Parathyroid adenoma (tissue), 2 donors: ENCODE measurements at regions not wholly inside any gene's neighbourhood (a gene's known extent, or its start where the extent isn't known, plus 50 kb on each side); places are given as distances from the start of the nearest gene placed in this dataset.

Source experiments
- H2AFZ ChIP-seq: fragments of 300-600 bp; sonication (generic); one replicate; pipeline ENCODE4 v1.7.0; 2017; ENCODE audit warnings: antibody characterized with exemption, mild to moderate bottlenecking
- H3K27ac ChIP-seq: fragments of 300-600 bp; sonication (generic); one replicate; pipeline ENCODE4 v1.7.0; 2017
- H3K27me3 ChIP-seq: fragments of 300-600 bp; sonication (generic); one replicate; pipeline ENCODE4 v1.7.0; 2017; ENCODE audit warnings: low read length; ENCODE audit not compliant: control insufficient read depth, insufficient read depth
- H3K36me3 ChIP-seq: fragments of 300-600 bp; sonication (generic); one replicate; pipeline ENCODE4 v1.7.0; 2017; ENCODE audit warnings: low read length; ENCODE audit not compliant: control insufficient read depth, insufficient read depth
- H3K4me1 ChIP-seq: fragments of 300-600 bp; sonication (generic); one replicate; pipeline ENCODE4 v1.7.0; 2017; ENCODE audit warnings: control low read depth
- H3K4me2 ChIP-seq: fragments of 300-600 bp; sonication (generic); one replicate; pipeline ENCODE4 v1.7.0; 2017; ENCODE audit warnings: low read length
- H3K4me3 ChIP-seq: fragments of 300-600 bp; sonication (generic); one replicate; pipeline ENCODE4 v1.7.0; 2017; ENCODE audit warnings: low read depth, low read length
- H3K79me2 ChIP-seq: fragments of 300-600 bp; sonication (generic); one replicate; pipeline ENCODE4 v1.7.0; 2017; ENCODE audit warnings: control low read depth
- H3K9ac ChIP-seq: fragments of 300-600 bp; sonication (generic); one replicate; pipeline ENCODE4 v1.7.0; 2017; ENCODE audit warnings: mild to moderate bottlenecking
- H3K9me3 ChIP-seq: fragments of 300-600 bp; sonication (generic); one replicate; pipeline ENCODE4 v1.7.0; 2017; ENCODE audit warnings: low read length; ENCODE audit not compliant: control insufficient read depth
- TF ChIP-seq, protein P1 (sequence below): fragments of 300-600 bp; sonication (generic); IDR thresholded peaks from one replicate; pipeline ENCODE4 v1.7.0; 2017; ENCODE audit warnings: antibody characterized with exemption, mild to moderate bottlenecking
- donor health status: primary hyperparathyroidism.

DNA sequence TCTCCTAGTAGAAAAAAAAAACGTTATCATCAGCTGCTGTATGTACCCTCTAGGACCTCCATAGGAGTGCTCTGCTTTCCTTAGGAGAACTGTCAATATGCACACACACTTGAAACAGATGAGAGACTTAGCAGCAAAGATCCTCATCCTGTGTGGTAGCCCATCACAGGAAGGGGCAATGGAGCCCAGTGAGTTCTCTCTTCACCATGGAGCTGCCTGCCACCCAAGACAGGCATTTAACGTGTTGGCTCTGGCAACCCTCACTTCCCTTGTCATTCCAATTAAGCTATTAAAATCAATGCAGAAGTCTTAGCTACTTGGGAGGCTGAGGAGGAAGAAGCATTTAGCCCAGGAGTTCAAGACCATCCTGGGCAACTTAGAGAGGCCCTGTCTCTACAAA, 64.8 kb upstream of the PLEKHA5 start:
- no peaks in the 10 kb centered on the region for H3K4me1 ChIP-seq
- no peak overlapping the region for H3K4me2 ChIP-seq
- H3K36me3 ChIP-seq = no peaks in the 10 kb centered on the region
- no peak overlapping the region for H3K9ac ChIP-seq
- H3K79me2 ChIP-seq = no peaks in the 10 kb centered on the region
- H3K9me3 ChIP-seq = no peaks in the 10 kb centered on the region
- TF ChIP-seq, protein P1, sequence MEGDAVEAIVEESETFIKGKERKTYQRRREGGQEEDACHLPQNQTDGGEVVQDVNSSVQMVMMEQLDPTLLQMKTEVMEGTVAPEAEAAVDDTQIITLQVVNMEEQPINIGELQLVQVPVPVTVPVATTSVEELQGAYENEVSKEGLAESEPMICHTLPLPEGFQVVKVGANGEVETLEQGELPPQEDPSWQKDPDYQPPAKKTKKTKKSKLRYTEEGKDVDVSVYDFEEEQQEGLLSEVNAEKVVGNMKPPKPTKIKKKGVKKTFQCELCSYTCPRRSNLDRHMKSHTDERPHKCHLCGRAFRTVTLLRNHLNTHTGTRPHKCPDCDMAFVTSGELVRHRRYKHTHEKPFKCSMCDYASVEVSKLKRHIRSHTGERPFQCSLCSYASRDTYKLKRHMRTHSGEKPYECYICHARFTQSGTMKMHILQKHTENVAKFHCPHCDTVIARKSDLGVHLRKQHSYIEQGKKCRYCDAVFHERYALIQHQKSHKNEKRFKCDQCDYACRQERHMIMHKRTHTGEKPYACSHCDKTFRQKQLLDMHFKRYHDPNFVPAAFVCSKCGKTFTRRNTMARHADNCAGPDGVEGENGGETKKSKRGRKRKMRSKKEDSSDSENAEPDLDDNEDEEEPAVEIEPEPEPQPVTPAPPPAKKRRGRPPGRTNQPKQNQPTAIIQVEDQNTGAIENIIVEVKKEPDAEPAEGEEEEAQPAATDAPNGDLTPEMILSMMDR = no peak
- H3K27ac ChIP-seq = no peak overlapping the region
- no peak overlapping the region for H3K4me3 ChIP-seq
- no peak overlapping the region for H2AFZ ChIP-seq
- H3K27me3 ChIP-seq = no peaks in the 10 kb centered on the region

DNA sequence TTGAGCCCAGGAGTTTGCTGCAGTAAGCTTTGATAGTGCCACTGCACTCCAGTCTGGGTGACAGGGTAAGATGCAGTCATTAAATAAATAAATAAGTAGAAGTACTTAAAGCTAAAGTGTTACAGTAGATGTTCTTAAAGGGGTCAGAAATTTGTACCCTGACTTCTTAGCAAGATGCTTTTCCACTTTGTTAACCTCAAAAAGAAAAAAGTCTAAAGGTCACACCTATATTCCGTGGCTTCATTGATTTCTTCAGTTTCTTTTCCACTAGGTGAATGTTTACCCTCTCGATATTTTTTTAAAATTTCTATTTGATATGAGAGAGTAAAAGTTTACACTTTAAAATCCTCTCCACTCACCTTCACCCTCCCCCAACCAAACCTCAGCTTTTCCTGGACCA, 64.3 kb upstream of the PLEKHA5 start:
- Histone ChIP-seq H3K27ac (no peak overlapping the region), H3K36me3 (no peaks in the 10 kb centered on the region), H3K4me3 (no peak overlapping the region), H3K4me2 (no peak overlapping the region), H2AFZ (no peak overlapping the region), H3K27me3 (no peaks in the 10 kb centered on the region), H3K79me2 (no peaks in the 10 kb centered on the region), H3K9ac (no peak overlapping the region), H3K9me3 (no peaks in the 10 kb centered on the region), H3K4me1 (no peaks in the 10 kb centered on the region)
- TF ChIP-seq, protein P1 = no peak

DNA sequence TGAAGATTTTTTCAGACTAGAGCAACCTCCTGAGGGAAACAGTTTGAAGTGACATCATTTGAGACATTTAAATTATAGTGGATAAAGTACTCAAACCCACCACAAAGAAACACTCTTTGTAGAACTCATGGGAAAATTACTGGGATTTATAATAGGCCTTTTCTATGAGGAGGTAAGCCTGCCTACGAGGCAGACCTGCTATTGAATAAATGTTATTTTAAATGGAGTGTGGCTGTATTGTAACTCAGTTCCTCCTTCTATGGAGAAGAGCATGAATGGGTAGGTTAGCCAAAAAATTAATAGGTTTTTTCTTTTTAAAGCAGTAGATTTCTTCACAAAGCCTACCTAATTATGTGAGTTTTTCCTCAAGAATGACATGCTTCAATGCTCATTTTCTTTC, 63.7 kb upstream of the PLEKHA5 start:
- Histone ChIP-seq H3K4me3 (no peak overlapping the region), H3K4me2 (no peak overlapping the region), H3K9ac (no peak overlapping the region), H3K36me3 (no peaks in the 10 kb centered on the region), H3K27me3 (no peaks in the 10 kb centered on the region), H3K79me2 (no peaks in the 10 kb centered on the region), H3K27ac (no peak overlapping the region), H3K4me1 (no peaks in the 10 kb centered on the region), H3K9me3 (no peaks in the 10 kb centered on the region), H2AFZ (no peak overlapping the region)
- TF ChIP-seq, protein P1 = no peak

DNA sequence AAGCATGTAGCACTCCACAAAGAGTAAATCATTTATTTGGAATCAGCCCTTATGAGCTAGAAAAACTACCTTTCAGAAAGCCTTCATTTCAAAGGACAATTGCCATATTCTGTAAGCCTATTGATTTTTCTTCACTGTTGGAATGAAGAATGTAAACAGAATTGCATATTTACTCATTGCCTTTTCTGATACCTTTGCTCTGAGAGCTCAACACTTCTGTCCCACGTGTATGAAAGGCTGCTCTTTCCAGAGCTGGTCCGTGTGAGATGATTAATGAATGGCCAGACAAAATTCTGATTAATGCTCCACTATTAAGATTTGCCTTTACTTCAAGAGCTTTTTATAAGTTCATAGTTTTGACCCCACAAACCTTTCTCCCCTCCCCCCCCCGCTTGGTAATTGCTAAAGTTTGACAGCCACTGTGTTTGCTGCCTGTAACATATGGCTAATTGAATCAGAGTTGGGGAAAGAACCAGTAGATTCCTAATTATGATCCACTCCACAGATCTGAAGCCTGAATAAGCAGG, 63.0 kb upstream of the PLEKHA5 start:
- no peaks in the 10 kb centered on the region for H3K36me3 ChIP-seq
- H2AFZ ChIP-seq = no peak overlapping the region
- no peak overlapping the region for H3K27ac ChIP-seq
- H3K4me1 ChIP-seq = no peaks in the 10 kb centered on the region
- no peaks in the 10 kb centered on the region for H3K27me3 ChIP-seq
- no peaks in the 10 kb centered on the region for H3K79me2 ChIP-seq
- no peak overlapping the region for H3K4me2 ChIP-seq
- H3K4me3 ChIP-seq = no peak overlapping the region
- TF ChIP-seq, protein P1 = no peak
- H3K9ac ChIP-seq = no peak overlapping the region
- H3K9me3 ChIP-seq = no peaks in the 10 kb centered on the region

DNA sequence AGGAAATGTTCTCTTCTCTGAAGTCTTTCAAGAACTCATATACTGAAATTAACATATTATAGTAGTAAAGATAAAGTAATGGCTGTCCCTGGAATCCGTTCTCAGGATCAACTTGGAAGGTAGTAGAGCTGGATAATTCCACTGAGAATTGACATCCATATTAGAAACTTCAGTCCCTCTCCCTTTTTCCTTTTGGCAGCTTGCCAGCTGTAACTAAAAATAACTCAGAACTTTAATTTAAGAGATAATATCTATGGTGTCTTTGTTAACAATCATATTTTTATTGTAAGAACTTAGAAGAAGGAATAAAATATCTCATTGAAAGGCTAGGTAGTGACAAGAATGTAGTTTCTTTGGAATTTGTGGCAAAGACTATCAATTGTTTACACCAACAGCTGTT, 61.4 kb upstream of the PLEKHA5 start:
- Histone ChIP-seq H3K4me1 (no peaks in the 10 kb centered on the region), H3K27me3 (no peaks in the 10 kb centered on the region), H3K9ac (no peak overlapping the region), H2AFZ (no peak overlapping the region), H3K4me3 (no peak overlapping the region), H3K79me2 (no peaks in the 10 kb centered on the region), H3K36me3 (no peaks in the 10 kb centered on the region), H3K27ac (no peak overlapping the region), H3K9me3 (no peaks in the 10 kb centered on the region), H3K4me2 (no peak overlapping the region)
- TF ChIP-seq, protein P1 = no peak
